CD8-positive, alpha-beta memory T cell (primary cell): ENCODE measurements at regions not wholly inside any gene's neighbourhood (a gene's known extent, or its start where the extent isn't known, plus 50 kb on each side); places are given as distances from the start of the nearest gene placed in this dataset.

Experiments
- CTCF ChIA-PET: fragments of 350-600 bp; sonication (Branson Sonifier 250); formaldehyde crosslinking; loops from one replicate; lab custom pipeline; 2021; ENCODE audit warnings: antibody characterized with exemption; lab: Charles Lee
- POLR2A ChIA-PET: fragments of 350-600 bp; sonication (Branson Sonifier 250); formaldehyde crosslinking; loops from one replicate; lab custom pipeline; 2021; ENCODE audit warnings: antibody characterized with exemption; lab: Charles Lee
- DNase-seq, 5 donors: peaks; one replicate each; pipeline versions ENCODE4 v3.0.0 to v3.0.0-alpha.2; 2020 to 2022; ENCODE audit warnings: mixed read lengths in 1 of 5
- H3K27ac ChIP-seq: one replicate; pipeline ENCODE4 v1.7.0; 2013; ENCODE audit warnings: low read depth, mild to moderate bottlenecking, low read length, moderate library complexity
- H3K27me3 ChIP-seq: 2 replicates; pipeline ENCODE4 v1.7.0; 2013; ENCODE audit warnings: low read length, mild to moderate bottlenecking; ENCODE audit not compliant: insufficient read depth, poor library complexity, severe bottlenecking
- H3K36me3 ChIP-seq: 2 replicates; pipeline ENCODE4 v1.7.0; 2013; ENCODE audit warnings: mild to moderate bottlenecking, low read length, moderate library complexity; ENCODE audit not compliant: insufficient read depth
- H3K4me1 ChIP-seq: 2 replicates; pipeline ENCODE4 v1.7.0; 2013; ENCODE audit warnings: mild to moderate bottlenecking, low read length, moderate library complexity; ENCODE audit not compliant: insufficient read depth
- H3K4me3 ChIP-seq: 2 replicates; pipeline ENCODE4 v1.7.0; 2013; ENCODE audit warnings: mild to moderate bottlenecking, low read length
- H3K9me3 ChIP-seq: 2 replicates; pipeline ENCODE4 v1.7.0; 2013; ENCODE audit warnings: mild to moderate bottlenecking, low read length
- H3K27ac Mint-ChIP-seq, 8 donors: one replicate each; pipeline ENCODE4 v1.8.0; 2020 to 2021; ENCODE audit warnings: mixed read lengths in 8 of 8, mild to moderate bottlenecking in 6 of 8, inconsistent platforms in 3 of 8, moderate library complexity in 3 of 8
- H3K27me3 Mint-ChIP-seq, 2 donors: one replicate each; pipeline ENCODE4 v1.8.0; 2020 to 2021; ENCODE audit warnings: mixed read lengths in 2 of 2, mild to moderate bottlenecking in 1 of 2, moderate library complexity in 1 of 2
- H3K36me3 Mint-ChIP-seq, 3 donors: one replicate each; pipeline ENCODE4 v1.8.0; 2020 to 2021; ENCODE audit warnings: mixed read lengths in 3 of 3, inconsistent platforms in 1 of 3, mild to moderate bottlenecking in 1 of 3
- H3K4me1 Mint-ChIP-seq, 3 donors: one replicate each; pipeline ENCODE4 v1.8.0; 2020 to 2021; ENCODE audit warnings: mixed read lengths in 3 of 3, inconsistent platforms in 1 of 3, mild to moderate bottlenecking in 1 of 3
- H3K4me3 Mint-ChIP-seq, 7 donors: one replicate each; pipeline ENCODE4 v1.8.0; 2020 to 2021; ENCODE audit warnings: mixed read lengths in 7 of 7, mild to moderate bottlenecking in 6 of 7, moderate library complexity in 4 of 7, inconsistent platforms in 2 of 7
- H3K9me3 Mint-ChIP-seq, 5 donors: one replicate each; pipeline ENCODE4 v1.8.0; 2020 to 2022; ENCODE audit warnings: mixed read lengths in 5 of 5, mild to moderate bottlenecking in 3 of 5, moderate library complexity in 2 of 5, inconsistent platforms in 1 of 5

DNA sequence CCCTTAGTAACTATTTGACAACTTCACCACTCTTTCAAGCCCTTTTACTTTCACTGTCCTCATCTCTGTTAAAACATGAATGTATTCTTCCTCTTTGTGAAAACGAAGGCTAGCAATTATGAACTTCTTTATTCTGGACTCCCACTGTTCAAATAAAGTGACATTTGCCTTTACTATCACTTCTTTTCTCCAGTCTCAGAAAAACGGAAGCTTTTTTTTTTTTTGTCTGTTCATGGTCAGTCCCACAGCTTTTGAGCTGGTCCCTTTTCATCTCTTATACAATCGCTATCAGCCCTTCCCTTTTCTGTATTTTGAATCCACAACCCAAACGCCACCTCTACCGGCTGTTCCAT is 327.7 kb downstream of the DKK2 start:
- no peaks in the 10 kb centered on the region for H3K36me3 Mint-ChIP-seq
- no peaks in the 10 kb centered on the region for H3K27me3 ChIP-seq
- DNase-seq = no peak
- no peak overlapping the region for H3K27ac Mint-ChIP-seq
- no peaks in the 10 kb centered on the region for H3K4me1 Mint-ChIP-seq
- H3K4me3 Mint-ChIP-seq = no peak overlapping the region
- ChIA-PET POLR2A (no interaction called here), CTCF (no interaction called here)
- H3K27ac ChIP-seq = no peak overlapping the region
- no peak overlapping the region for H3K4me3 ChIP-seq
- H3K9me3 Mint-ChIP-seq = peaks cover 0 to 6% (median 3%) of the 10 kb centered on the region in 5 donors
- no peaks in the 10 kb centered on the region for H3K4me1 ChIP-seq
- H3K36me3 ChIP-seq = no peaks in the 10 kb centered on the region
- peaks cover 0 to 2% of the 10 kb centered on the region in 2 donors for H3K27me3 Mint-ChIP-seq
- H3K9me3 ChIP-seq = no peaks in the 10 kb centered on the region

DNA sequence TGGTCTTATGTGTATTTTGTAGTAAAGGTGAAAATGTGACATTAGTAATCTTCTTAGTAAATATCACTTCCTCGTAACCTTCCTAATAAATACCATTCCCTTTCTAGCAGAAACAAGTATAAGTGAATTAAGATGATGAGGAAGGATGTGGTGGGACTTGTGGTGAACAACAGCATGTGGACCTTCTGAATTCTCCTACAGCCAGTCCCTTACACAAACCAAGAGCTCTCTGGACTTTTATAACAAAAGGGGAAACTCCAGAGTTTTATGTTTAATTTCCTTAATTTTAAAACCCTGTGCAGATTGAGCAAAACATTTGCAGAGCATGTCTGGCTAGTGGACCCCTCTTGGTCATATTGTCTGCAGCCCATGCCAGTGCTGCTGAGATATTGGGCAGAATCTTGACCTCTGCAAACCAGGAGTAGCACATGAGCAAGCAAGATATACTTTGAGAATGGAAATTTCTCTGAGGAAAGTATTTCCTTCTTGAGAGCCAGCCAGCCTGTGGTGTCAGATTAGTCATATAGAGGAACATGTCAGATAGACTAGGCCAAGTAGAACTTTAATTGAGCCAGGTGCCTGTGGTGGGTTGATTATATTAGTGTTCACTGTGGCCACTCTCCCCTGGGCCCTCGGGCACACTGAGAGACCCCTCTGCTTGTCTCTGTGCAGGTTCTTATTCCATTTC is 328.2 kb downstream of the DKK2 start:
- ChIA-PET CTCF (no interaction called here), POLR2A (no interaction called here)
- Histone ChIP-seq H3K9me3 (no peaks in the 10 kb centered on the region), H3K27me3 (no peaks in the 10 kb centered on the region), H3K36me3 (no peaks in the 10 kb centered on the region), H3K4me1 (no peaks in the 10 kb centered on the region), H3K27ac (no peak overlapping the region), H3K4me3 (no peak overlapping the region)
- no peak overlapping the region for H3K4me3 Mint-ChIP-seq
- DNase-seq = no peak
- H3K36me3 Mint-ChIP-seq = no peaks in the 10 kb centered on the region
- no peak overlapping the region for H3K27ac Mint-ChIP-seq
- peaks cover 0 to 6% (median 4%) of the 10 kb centered on the region in 5 donors for H3K9me3 Mint-ChIP-seq
- peaks cover 0 to 1% of the 10 kb centered on the region in 2 donors for H3K27me3 Mint-ChIP-seq
- no peaks in the 10 kb centered on the region for H3K4me1 Mint-ChIP-seq

DNA sequence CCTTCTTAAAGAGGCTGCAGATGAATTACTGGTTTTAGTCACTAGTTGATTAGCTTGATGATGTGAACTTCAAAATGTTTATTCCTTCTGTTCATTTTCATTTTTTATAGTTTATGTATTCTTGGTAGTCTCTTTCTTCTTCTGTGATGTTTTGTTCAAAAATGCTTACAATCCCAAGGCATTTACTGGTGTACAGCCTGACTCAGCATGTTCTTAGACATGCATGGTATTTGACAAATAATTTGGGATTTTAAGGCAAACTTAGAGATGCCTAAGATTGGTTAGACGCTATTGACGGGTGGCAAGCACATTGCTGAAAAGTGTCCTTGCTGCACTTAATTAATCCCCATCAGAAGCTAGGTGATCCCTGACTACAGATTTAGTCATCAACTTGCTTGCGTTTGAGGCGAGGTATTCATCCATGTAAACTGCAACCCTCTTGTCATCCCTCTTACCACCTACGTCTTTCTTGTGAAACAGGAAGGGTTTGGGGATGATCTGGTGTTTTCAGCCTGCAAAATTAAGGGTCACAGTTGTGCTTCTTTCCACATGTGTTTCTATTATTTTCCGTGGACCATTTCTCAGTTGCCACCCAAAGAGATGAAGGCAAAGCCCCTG is 331.8 kb downstream of the DKK2 start:
- Mint-ChIP-seq H3K27me3 (no peaks in the 10 kb centered on the region), H3K4me3 (no peak overlapping the region), H3K27ac (peak overlapping the region in 1 of 8 donors; percentile 31), H3K36me3 (no peaks in the 10 kb centered on the region), H3K9me3 (peaks cover 0 to 9% (median 1%) of the 10 kb centered on the region in 5 donors), H3K4me1 (no peaks in the 10 kb centered on the region)
- Histone ChIP-seq H3K9me3 (no peaks in the 10 kb centered on the region), H3K4me3 (no peak overlapping the region), H3K27ac (no peak overlapping the region), H3K4me1 (no peaks in the 10 kb centered on the region), H3K27me3 (no peaks in the 10 kb centered on the region), H3K36me3 (no peaks in the 10 kb centered on the region)
- ChIA-PET CTCF (no interaction called here), POLR2A (no interaction called here)
- no peak for DNase-seq

DNA sequence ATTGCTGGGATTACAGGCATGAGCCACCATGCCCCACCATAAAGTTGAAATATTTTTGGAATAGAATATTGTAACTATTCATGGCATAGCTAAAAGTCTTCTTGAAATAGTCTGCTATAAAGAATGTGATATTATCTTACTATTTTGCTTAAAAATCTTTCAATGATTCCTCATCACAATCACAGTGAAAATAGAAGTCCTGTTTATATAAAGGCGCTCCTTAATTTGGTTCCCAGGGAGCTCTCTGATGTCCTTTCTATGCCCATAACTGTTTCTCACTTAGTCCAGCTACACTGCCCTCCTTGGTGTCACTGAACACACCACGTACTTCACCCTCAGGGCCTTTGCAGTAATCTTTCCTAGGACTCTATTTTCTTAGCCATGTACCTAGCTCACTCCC is 331.7 kb upstream of the GIMD1 start:
- ChIA-PET POLR2A (no interaction called here), CTCF (no interaction called here)
- no peak overlapping the region for H3K4me3 Mint-ChIP-seq
- Histone ChIP-seq H3K4me3 (no peak overlapping the region), H3K27me3 (no peaks in the 10 kb centered on the region), H3K36me3 (no peaks in the 10 kb centered on the region), H3K9me3 (no peaks in the 10 kb centered on the region), H3K4me1 (no peaks in the 10 kb centered on the region), H3K27ac (no peak overlapping the region)
- no peak for DNase-seq
- peaks cover 2 to 11% (median 5%) of the 10 kb centered on the region in 5 donors for H3K9me3 Mint-ChIP-seq
- H3K36me3 Mint-ChIP-seq = no peaks in the 10 kb centered on the region
- no peaks in the 10 kb centered on the region for H3K4me1 Mint-ChIP-seq
- no peaks in the 10 kb centered on the region for H3K27me3 Mint-ChIP-seq
- H3K27ac Mint-ChIP-seq = no peak overlapping the region

DNA sequence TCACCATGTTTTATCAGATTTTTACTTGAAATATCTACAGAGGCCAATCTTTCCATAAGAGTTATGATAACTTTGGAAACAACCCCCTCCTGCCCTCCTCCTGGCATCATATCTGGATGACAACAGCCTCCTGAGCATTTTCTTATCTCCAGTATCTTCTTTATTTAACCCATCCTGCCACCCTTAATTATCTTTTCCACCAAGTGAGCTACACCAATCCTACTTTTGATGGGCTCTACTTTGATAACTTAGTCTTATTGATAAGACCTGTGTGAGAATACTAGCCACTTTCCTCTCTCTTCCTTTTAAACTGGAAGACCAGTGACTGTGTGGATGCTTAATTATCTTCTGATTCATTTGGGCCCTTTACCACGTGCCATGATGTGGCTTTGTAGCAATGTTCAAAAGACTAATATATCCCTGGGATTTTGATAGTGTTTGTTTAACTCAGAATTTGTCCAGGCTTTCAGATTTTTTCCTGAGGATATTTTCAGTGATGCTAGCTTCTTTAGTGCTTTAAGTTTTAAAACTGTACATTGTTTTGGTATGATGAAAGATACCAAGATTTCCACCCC is 330.1 kb upstream of the GIMD1 start:
- H3K36me3 ChIP-seq = no peaks in the 10 kb centered on the region
- peaks cover 2 to 11% (median 8%) of the 10 kb centered on the region in 5 donors for H3K9me3 Mint-ChIP-seq
- H3K4me1 ChIP-seq = no peaks in the 10 kb centered on the region
- peaks cover 0 to 2% of the 10 kb centered on the region in 2 donors for H3K27me3 Mint-ChIP-seq
- no peak for DNase-seq
- H3K4me3 ChIP-seq = no peak overlapping the region
- ChIA-PET CTCF (no interaction called here), POLR2A (no interaction called here)
- no peaks in the 10 kb centered on the region for H3K4me1 Mint-ChIP-seq
- H3K4me3 Mint-ChIP-seq = no peak overlapping the region
- H3K27ac ChIP-seq = no peak overlapping the region
- H3K9me3 ChIP-seq = no peaks in the 10 kb centered on the region
- H3K36me3 Mint-ChIP-seq = no peaks in the 10 kb centered on the region
- H3K27ac Mint-ChIP-seq = no peak overlapping the region
- no peaks in the 10 kb centered on the region for H3K27me3 ChIP-seq

DNA sequence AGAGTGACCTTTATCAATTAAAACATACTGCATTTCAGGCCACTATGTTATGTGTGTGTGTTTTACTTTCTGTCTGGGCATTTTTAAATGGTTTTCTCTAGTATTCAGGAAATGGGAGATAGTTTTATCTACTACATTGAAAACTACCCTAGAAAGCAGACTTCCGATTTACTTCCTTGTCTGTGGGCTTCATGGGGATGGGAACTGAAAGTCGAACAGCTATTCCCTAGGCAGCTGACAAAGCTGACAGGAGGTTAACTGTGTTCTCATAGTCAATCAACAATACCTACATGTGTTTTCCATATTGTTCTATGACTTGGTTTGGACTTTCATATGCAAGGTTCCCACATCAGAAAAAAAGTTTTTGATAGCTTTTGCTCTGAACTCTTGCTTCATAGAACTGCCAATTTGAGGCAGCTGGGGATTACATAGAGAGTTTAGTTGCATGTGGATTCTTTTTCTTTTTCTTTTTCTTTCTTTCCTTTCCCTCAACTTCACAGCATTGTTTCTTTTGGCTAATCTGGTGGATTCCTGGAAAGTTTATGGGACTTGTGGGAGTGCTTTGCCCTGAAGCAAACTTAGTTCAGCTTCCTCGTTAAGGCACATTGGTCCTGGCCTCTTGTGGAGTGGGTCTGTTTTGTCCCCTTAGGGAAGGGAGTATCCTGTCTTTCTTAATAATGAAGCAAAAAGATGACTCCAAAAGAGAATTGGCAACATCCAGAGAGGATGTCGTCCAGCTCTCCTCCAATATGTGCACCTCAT is 327.1 kb upstream of the GIMD1 start:
- no peak overlapping the region for H3K27ac ChIP-seq
- Mint-ChIP-seq H3K27ac (no peak overlapping the region), H3K4me3 (no peak overlapping the region), H3K9me3 (peaks cover 2 to 14% (median 3%) of the 10 kb centered on the region in 5 donors), H3K4me1 (peaks cover 0 to under 1% (median 0%) of the 10 kb centered on the region in 3 donors), H3K36me3 (no peaks in the 10 kb centered on the region), H3K27me3 (peaks cover 0 to 2% of the 10 kb centered on the region in 2 donors)
- DNase-seq = no peak
- CTCF ChIA-PET = no interaction called here
- H3K4me3 ChIP-seq = no peak overlapping the region
- POLR2A ChIA-PET = no interaction called here
- no peaks in the 10 kb centered on the region for H3K9me3 ChIP-seq
- no peaks in the 10 kb centered on the region for H3K4me1 ChIP-seq
- no peaks in the 10 kb centered on the region for H3K36me3 ChIP-seq
- no peaks in the 10 kb centered on the region for H3K27me3 ChIP-seq

DNA sequence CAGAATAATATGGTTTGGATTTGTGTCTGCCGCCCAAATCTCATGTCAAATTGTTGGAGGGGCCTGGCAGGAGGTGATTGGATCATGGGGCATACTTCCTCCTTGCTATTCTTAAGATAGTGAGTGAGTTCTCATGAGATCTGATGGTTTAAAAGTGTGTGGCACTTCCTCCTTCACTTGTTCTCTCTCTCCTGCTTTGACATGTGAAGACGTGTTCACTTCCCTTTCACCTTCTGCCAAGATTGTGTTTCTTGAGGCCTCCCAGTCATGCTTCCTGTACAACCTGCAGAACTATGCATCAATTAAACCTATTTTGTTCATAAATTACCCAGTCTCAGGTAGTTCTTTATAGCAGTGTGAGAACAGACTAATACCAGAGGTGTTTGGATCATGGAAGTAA is 325.7 kb upstream of the GIMD1 start:
- H3K4me1 Mint-ChIP-seq = peaks cover 0 to 2% (median 0%) of the 10 kb centered on the region in 3 donors
- no peaks in the 10 kb centered on the region for H3K36me3 ChIP-seq
- no peaks in the 10 kb centered on the region for H3K4me1 ChIP-seq
- H3K27ac ChIP-seq = no peak overlapping the region
- peaks cover 2 to 14% (median 4%) of the 10 kb centered on the region in 5 donors for H3K9me3 Mint-ChIP-seq
- POLR2A ChIA-PET = no interaction called here
- H3K4me3 ChIP-seq = no peak overlapping the region
- peaks cover 0 to 2% of the 10 kb centered on the region in 2 donors for H3K27me3 Mint-ChIP-seq
- H3K9me3 ChIP-seq = no peaks in the 10 kb centered on the region
- peak overlapping the region in 1 of 8 donors; percentile 27 for H3K27ac Mint-ChIP-seq
- CTCF ChIA-PET = no interaction called here
- DNase-seq = no peak
- H3K4me3 Mint-ChIP-seq = no peak overlapping the region
- H3K36me3 Mint-ChIP-seq = no peaks in the 10 kb centered on the region
- no peaks in the 10 kb centered on the region for H3K27me3 ChIP-seq

DNA sequence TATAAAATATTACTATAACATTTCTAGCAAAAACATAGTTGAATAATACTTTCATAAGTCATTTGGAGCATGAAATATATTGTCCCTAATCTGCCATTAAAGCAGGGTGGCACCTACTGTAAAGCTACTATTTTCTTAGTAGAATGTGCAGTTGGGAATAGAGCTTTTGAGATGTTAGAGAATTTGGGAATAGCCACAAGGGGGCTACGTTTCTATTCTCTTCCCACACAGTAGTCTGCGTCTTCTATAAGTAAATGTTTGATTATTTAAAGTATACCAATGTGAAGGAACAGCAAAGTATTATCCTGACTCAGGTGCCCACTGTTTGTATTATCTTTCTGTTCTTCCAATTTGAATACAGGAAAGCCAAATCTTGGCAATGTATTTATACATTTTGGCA is 323.2 kb upstream of the GIMD1 start:
- Mint-ChIP-seq H3K36me3 (no peaks in the 10 kb centered on the region), H3K9me3 (peaks cover 0 to 14% (median 3%) of the 10 kb centered on the region in 5 donors), H3K4me1 (peaks cover 0 to 2% (median 0%) of the 10 kb centered on the region in 3 donors), H3K27me3 (peaks cover 0 to 2% of the 10 kb centered on the region in 2 donors), H3K27ac (no peak overlapping the region), H3K4me3 (no peak overlapping the region)
- CTCF ChIA-PET = no interaction called here
- no peaks in the 10 kb centered on the region for H3K9me3 ChIP-seq
- no peak for DNase-seq
- no peaks in the 10 kb centered on the region for H3K36me3 ChIP-seq
- no peaks in the 10 kb centered on the region for H3K27me3 ChIP-seq
- no peak overlapping the region for H3K4me3 ChIP-seq
- POLR2A ChIA-PET = no interaction called here
- no peak overlapping the region for H3K27ac ChIP-seq
- no peaks in the 10 kb centered on the region for H3K4me1 ChIP-seq
